ENCODE measurements at regions not wholly inside any gene's neighbourhood (a gene's known extent, or its start where the extent isn't known, plus 50 kb on each side); places are given as distances from the start of the nearest gene placed in this dataset.

- intact Hi-C loops (cut with micrococcal nuclease; ENCODE audit: unreplicated experiment) (no loop called here), in situ Hi-C loops (cut with MboI) (no loop called here)
- no peak overlapping the region for H3K4me3 ChIP-seq
- no peak for ATAC-seq
- SMC1A ChIA-PET (ENCODE audit: uncharacterized antibody, unreplicated experiment) = no interaction called here
- no peak overlapping the region for H2AFZ ChIP-seq (ENCODE audit: control insufficient read depth, low read depth, low read length)
- DNase-seq (ENCODE audit: low read depth, low spot score) = no peak
- H3K4me1 ChIP-seq (ENCODE audit: control insufficient read depth, insufficient read depth, low read length) = 0 out of 2 replicates have a peak, but pooled peaks cover 7% of the 10 kb centered on the region
- no peak for FAIRE-seq
- BruUV-seq (replicated peaks) = no TSS peak
- no peaks in the 10 kb centered on the region for H3K27me3 ChIP-seq (replicated peaks in 1 of 2; ENCODE audit: control insufficient read depth in 2 of 2, insufficient read depth in 2 of 2, low read length in 1 of 2)
- H4K20me1 ChIP-seq (ENCODE audit: control insufficient read depth, insufficient read depth) = no peaks in the 10 kb centered on the region
- H3K4me2 ChIP-seq (ENCODE audit: control insufficient read depth, insufficient read depth) = no peak overlapping the region
- no peak overlapping the region for H3K9ac ChIP-seq (ENCODE audit: control insufficient read depth, insufficient read depth, low read length)
- H3K27ac ChIP-seq (ENCODE audit: control insufficient read depth, insufficient read depth) = no peak overlapping the region
- no peaks in the 10 kb centered on the region; the same call in 1 of the 3 replicates for H3K9me3 ChIP-seq (replicated peaks; ENCODE audit: control insufficient read depth, insufficient read depth, low read length)
- POLR2A ChIA-PET = no interaction called here
- RAD21 ChIA-PET (ENCODE audit: unreplicated experiment) = no interaction called here
- TF ChIP-seq MYC (IDR thresholded peaks at IDR 0.05; ENCODE audit: insufficient read depth, insufficient read length, insufficient replicate concordance, low read length, severe bottlenecking) (no peak), MAX (IDR thresholded peaks at IDR 0.05; ENCODE audit: low read depth, low read length) (no peak), EP300 (IDR thresholded peaks at IDR 0.05; ENCODE audit: borderline replicate concordance in 1 of 2, control insufficient read depth in 1 of 2, low read depth in 2 of 2, low read length in 2 of 2) (no peak), MTA3 (IDR thresholded peaks at IDR 0.05; ENCODE audit: borderline replicate concordance, low read length) (no peak), YY1 (IDR thresholded peaks at IDR 0.05; ENCODE audit: low read depth, low read length) (no peak), SP1 (IDR thresholded peaks at IDR 0.05; ENCODE audit: low read depth, low read length) (no peak), DPF2 (IDR thresholded peaks at IDR 0.05) (no peak)
- no peaks in the 10 kb centered on the region for H3K36me3 ChIP-seq (ENCODE audit: control insufficient read depth in 2 of 2, insufficient read depth in 2 of 2, low read length in 1 of 2)
- no peaks in the 10 kb centered on the region for H3K79me2 ChIP-seq (ENCODE audit: control insufficient read depth, insufficient read depth, low read length)
- CTCF ChIA-PET = no interaction called here
- 34% methylated on average over 10 of the region's 10 CpGs for WGBS (ENCODE audit: insufficient coverage, insufficient replicate concordance, low lambda C conversion rate, missing lambda C conversion rate)
Measured at GRCh38 chr2:2758793-2759367, 427.8 kb upstream of the MYT1L start.

GRCh38 chr2:2757764-2758163 lies 426.7 kb upstream of the MYT1L start:
- in situ Hi-C loops (cut with MboI) = no loop called here
- Histone ChIP-seq H3K4me2 (ENCODE audit: control insufficient read depth, insufficient read depth) (peak overlapping the region; percentile 27; the same call in 1 of the 2 replicates), H3K4me3 (no peak overlapping the region), H3K79me2 (ENCODE audit: control insufficient read depth, insufficient read depth, low read length) (no peaks in the 10 kb centered on the region), H3K4me1 (ENCODE audit: control insufficient read depth, insufficient read depth, low read length) (0 out of 2 replicates have a peak, but pooled peaks cover 7% of the 10 kb centered on the region), H3K9me3 (replicated peaks; ENCODE audit: control insufficient read depth, insufficient read depth, low read length) (no peaks in the 10 kb centered on the region; the same call in 1 of the 3 replicates), H3K9ac (ENCODE audit: control insufficient read depth, insufficient read depth, low read length) (no peak overlapping the region), H2AFZ (ENCODE audit: control insufficient read depth, low read depth, low read length) (no peak overlapping the region), H3K27ac (ENCODE audit: control insufficient read depth, insufficient read depth) (no peak overlapping the region), H3K36me3 (ENCODE audit: control insufficient read depth in 2 of 2, insufficient read depth in 2 of 2, low read length in 1 of 2) (no peaks in the 10 kb centered on the region), H4K20me1 (ENCODE audit: control insufficient read depth, insufficient read depth) (no peaks in the 10 kb centered on the region), H3K27me3 (replicated peaks in 1 of 2; ENCODE audit: control insufficient read depth in 2 of 2, insufficient read depth in 2 of 2, low read length in 1 of 2) (no peaks in the 10 kb centered on the region)
- BruUV-seq (replicated peaks) = no TSS peak
- ChIA-PET RAD21 (ENCODE audit: unreplicated experiment) (no interaction called here), SMC1A (ENCODE audit: uncharacterized antibody, unreplicated experiment) (no interaction called here), POLR2A (no interaction called here), CTCF (no interaction called here)
- DNase-seq (ENCODE audit: low read depth, low spot score) = peak; percentile 7
- intact Hi-C loops (cut with micrococcal nuclease; ENCODE audit: unreplicated experiment) = no loop called here
- 0% methylated on average over 3 of the region's 3 CpGs for WGBS (ENCODE audit: insufficient coverage, insufficient replicate concordance, low lambda C conversion rate, missing lambda C conversion rate)
- no peak for FAIRE-seq
- ATAC-seq = peak; percentile 41
- no peak for TF ChIP-seq SREBF2 (IDR thresholded peaks at IDR 0.05; ENCODE audit: low read length)
- no peak for TF ChIP-seq RB1 (IDR thresholded peaks at IDR 0.05; ENCODE audit: borderline replicate concordance)
- TF ChIP-seq IKZF1 (conservative IDR thresholded peaks at IDR 0.05) = no peak
- 0 out of 2 replicates have a peak, but pooled peaks have one; percentile 40 for TF ChIP-seq JUNB (IDR thresholded peaks at IDR 0.05)
- 0 out of 4 replicates have a peak, but pooled peaks of 1 of the 2 experiments have one; percentile 28 for TF ChIP-seq EP300 (IDR thresholded peaks at IDR 0.05; ENCODE audit: borderline replicate concordance in 1 of 2, control insufficient read depth in 1 of 2, low read depth in 2 of 2, low read length in 2 of 2)
- no peak for TF ChIP-seq E2F8 (IDR thresholded peaks at IDR 0.05; ENCODE audit: low read depth, partially characterized antibody)
- TF ChIP-seq MEF2A (IDR thresholded peaks at IDR 0.05; ENCODE audit: insufficient read depth, low read depth, low read length) = 0 out of 2 replicates have a peak, but pooled peaks have one; percentile 26
- peak; percentile 70; the same call in 1 of the 2 replicates for TF ChIP-seq EED (IDR thresholded peaks at IDR 0.05; ENCODE audit: low read depth)
- TF ChIP-seq RUNX3 (IDR thresholded peaks at IDR 0.05; ENCODE audit: low read length) = peak; percentile 63
- TF ChIP-seq PAX5 (IDR thresholded peaks at IDR 0.05; ENCODE audit: borderline replicate concordance, low read depth, low read length) = peak; percentile 23; the same call in 1 of the 2 replicates

Measured in GM12878 (cell line).